H1 (cell line): ENCODE measurements at regions not wholly inside any gene's neighbourhood (a gene's known extent, or its start where the extent isn't known, plus 50 kb on each side); places are given as distances from the start of the nearest gene placed in this dataset.

Experiments used
- CTCF ChIA-PET: fragments of 300-600 bp; sonication (Branson Sonifier 250); formaldehyde crosslinking; loops from one replicate; lab custom pipeline; 2021; ENCODE audit not compliant: partially characterized antibody; lab: Charles Lee
- POLR2A ChIA-PET: fragments of 300-600 bp; sonication (Branson Sonifier 250); formaldehyde crosslinking; loops from one replicate; lab custom pipeline; 2021; ENCODE audit warnings: inconsistent platforms; ENCODE audit not compliant: partially characterized antibody; lab: Charles Lee
- DNase-seq, 2 experiments: peaks; one replicate each; pipeline versions ENCODE4 v3.0.0 to v3.0.0-alpha.2; 2010 to 2022; ENCODE audit warnings: low spot score in 2 of 2, low read depth in 1 of 2, mixed read lengths in 1 of 2
- FAIRE-seq: peaks from 2 replicates; lab custom pipeline; 2011; peaks lifted over from hg19 to GRCh38; lab: Jason Lieb, UNC
- H2AFZ ChIP-seq: 2 replicates; pipeline ENCODE4 v1.8.1; 2012; ENCODE audit warnings: low read length, inconsistent platforms
- H2AK5ac ChIP-seq: 2 replicates; pipeline ENCODE4 v1.6.1; 2013; ENCODE audit warnings: low read depth, low read length
- H2BK120ac ChIP-seq: replicated peaks from 2 replicates; pipeline ENCODE3; 2013; ENCODE audit warnings: low read depth, low read length, inconsistent platforms
- H2BK12ac ChIP-seq: 2 replicates; pipeline ENCODE4 v1.6.1; 2013; ENCODE audit warnings: low read depth, low read length
- H2BK15ac ChIP-seq: 2 replicates; pipeline ENCODE4 v1.6.1; 2013; ENCODE audit warnings: low read length
- H2BK20ac ChIP-seq: 2 replicates; pipeline ENCODE4 v1.6.1; 2013; ENCODE audit warnings: low read length
- H2BK5ac ChIP-seq: 2 replicates; pipeline ENCODE4 v1.6.1; 2013; ENCODE audit warnings: low read depth, low read length
- H3K14ac ChIP-seq: 2 replicates; pipeline ENCODE4 v1.6.1; 2013; ENCODE audit warnings: inconsistent platforms; ENCODE audit not compliant: insufficient read length
- H3K18ac ChIP-seq: 2 replicates; pipeline ENCODE4 v1.6.1; 2013; ENCODE audit warnings: low read length; ENCODE audit errors: extremely low read depth
- H3K23ac ChIP-seq: 2 replicates; pipeline ENCODE4 v1.6.1; 2013; ENCODE audit warnings: inconsistent platforms; ENCODE audit not compliant: insufficient read length
- H3K23me2 ChIP-seq: 2 replicates; pipeline ENCODE4 v1.6.1; 2013; ENCODE audit warnings: low read depth, low read length
- H3K27ac ChIP-seq: 2 replicates; pipeline ENCODE4 v1.6.1; 2011; ENCODE audit warnings: low read depth, low read length, inconsistent platforms
- H3K27me3 ChIP-seq, 4 experiments: replicated peaks in 1 of 4; 1 replicate in 1 of 4; 2 replicates in 3 of 4; pipeline versions ENCODE4 v1.6.1 to v1.8.1; 2011 to 2013; ENCODE audit warnings: low read length in 3 of 4, mild to moderate bottlenecking in 3 of 4, inconsistent platforms in 2 of 4, mixed read lengths in 2 of 4, moderate library complexity in 1 of 4; ENCODE audit not compliant: control insufficient read depth in 3 of 4, insufficient read depth in 3 of 4; ENCODE audit errors: extremely low read depth in 1 of 4
- H3K36me3 ChIP-seq, 4 experiments: 2 replicates each; pipeline versions ENCODE4 v1.6.1 to v1.8.1; 2011 to 2013; ENCODE audit warnings: mild to moderate bottlenecking in 4 of 4, low read length in 3 of 4, moderate library complexity in 2 of 4, control low read depth in 1 of 4, inconsistent platforms in 1 of 4; ENCODE audit not compliant: insufficient read depth in 4 of 4, control insufficient read depth in 2 of 4
- H3K4ac ChIP-seq: replicated peaks from 2 replicates; pipeline ENCODE3; 2013; ENCODE audit warnings: low read length, low read depth, mixed read lengths, inconsistent platforms; ENCODE audit not compliant: insufficient read length
- H3K4me1 ChIP-seq, 4 experiments: replicated peaks in 1 of 4; 1 replicate in 1 of 4; 2 replicates in 3 of 4; pipeline versions ENCODE4 v1.6.1 to v1.8.1; 2011 to 2013; ENCODE audit warnings: low read length in 3 of 4, inconsistent platforms in 2 of 4, mixed read lengths in 1 of 4; ENCODE audit not compliant: insufficient read depth in 4 of 4, control insufficient read depth in 3 of 4
- H3K4me2 ChIP-seq, 2 experiments: 2 replicates each; pipeline versions ENCODE4 v1.6.1 to v1.8.1; 2011 to 2013; ENCODE audit warnings: low read depth in 2 of 2, low read length in 2 of 2, control low read depth in 1 of 2, inconsistent platforms in 1 of 2, mild to moderate bottlenecking in 1 of 2; ENCODE audit not compliant: insufficient read depth in 1 of 2
- H3K4me3 ChIP-seq, 4 experiments: fragments of 200-600, 300-600 bp in 1 of 4; sonication (generic), shearing (Covaris generic), sonication (Bioruptor Twin) in 1 of 4; 2 replicates each; pipeline versions ENCODE4 v1.5.1 to v1.8.1; 2011 to 2016; ENCODE audit warnings: low read length in 4 of 4, low read depth in 3 of 4, control low read depth in 2 of 4, inconsistent platforms in 2 of 4, mild to moderate bottlenecking in 2 of 4, mixed read lengths in 1 of 4, moderate library complexity in 1 of 4; ENCODE audit not compliant: insufficient read depth in 2 of 4; ENCODE audit errors: extremely low read depth in 1 of 4
- H3K56ac ChIP-seq: replicated peaks from 2 replicates; pipeline ENCODE3; 2013; ENCODE audit warnings: low read depth, mild to moderate bottlenecking, mixed read lengths, low read length, inconsistent platforms; ENCODE audit not compliant: insufficient read length
- H3K79me1 ChIP-seq: 2 replicates; pipeline ENCODE4 v1.6.1; 2013; ENCODE audit warnings: low read depth, low read length, control low read depth
- H3K79me2 ChIP-seq, 2 experiments: 2 replicates each; pipeline versions ENCODE4 v1.6.1 to v1.8.1; 2012 to 2013; ENCODE audit warnings: low read length in 2 of 2, mild to moderate bottlenecking in 2 of 2, inconsistent platforms in 1 of 2; ENCODE audit not compliant: insufficient read depth in 2 of 2, control insufficient read depth in 1 of 2
- H3K9ac ChIP-seq, 4 experiments: replicated peaks in 1 of 4; 1 replicate in 1 of 4; 2 replicates in 3 of 4; pipeline versions ENCODE4 v1.6.1 to v1.8.1; 2011 to 2013; ENCODE audit warnings: low read depth in 3 of 4, low read length in 3 of 4, control low read depth in 2 of 4, mild to moderate bottlenecking in 2 of 4, moderate library complexity in 2 of 4, inconsistent platforms in 1 of 4; ENCODE audit errors: extremely low read depth in 1 of 4
- H3K9me3 ChIP-seq, 2 experiments: 2 replicates each; pipeline versions ENCODE4 v1.6.1 to v1.8.1; 2012 to 2013; ENCODE audit warnings: mild to moderate bottlenecking in 2 of 2, moderate library complexity in 2 of 2, control low read depth in 1 of 2, inconsistent platforms in 1 of 2, low read depth in 1 of 2, low read length in 1 of 2, mixed read lengths in 1 of 2; ENCODE audit not compliant: insufficient read depth in 2 of 2
- H4K20me1 ChIP-seq, 2 experiments: replicated peaks in 1 of 2; 2 replicates each; pipeline versions ENCODE3 to v1.8.1; 2011 to 2013; ENCODE audit warnings: inconsistent platforms in 2 of 2, low read length in 2 of 2, mild to moderate bottlenecking in 1 of 2; ENCODE audit not compliant: insufficient read depth in 2 of 2, control insufficient read depth in 1 of 2
- H4K5ac ChIP-seq: 2 replicates; pipeline ENCODE4 v1.6.1; 2013; ENCODE audit warnings: low read length, low read depth, mixed read lengths, inconsistent platforms; ENCODE audit not compliant: insufficient read length
- H4K8ac ChIP-seq: 2 replicates; pipeline ENCODE4 v1.8.0; 2013; ENCODE audit warnings: mild to moderate bottlenecking, moderate library complexity, low read length, inconsistent platforms; ENCODE audit not compliant: insufficient read depth; ENCODE audit errors: extremely low read depth
- H4K91ac ChIP-seq: replicated peaks from 2 replicates; pipeline ENCODE3; 2013; ENCODE audit warnings: low read length, mixed read lengths, inconsistent platforms; ENCODE audit not compliant: insufficient read length
- CREB1 ChIP-seq: IDR thresholded peaks from 2 replicates; pipeline ENCODE4 v1.6.1; 2012; ENCODE audit warnings: inconsistent platforms
- E2F6 ChIP-seq: IDR thresholded peaks from 2 replicates; pipeline ENCODE4 v1.6.1; 2012; ENCODE audit warnings: inconsistent platforms
- KDM1A ChIP-seq: fragments of 200-600, 300-600 bp; sonication (generic); IDR thresholded peaks from 2 replicates; pipeline ENCODE4 v1.7.1; 2016; ENCODE audit warnings: mild to moderate bottlenecking, low read length, borderline replicate concordance
- POU5F1 ChIP-seq: IDR thresholded peaks from 2 replicates; pipeline ENCODE4 v1.6.1; 2011; ENCODE audit warnings: low read depth, mild to moderate bottlenecking, low read length, moderate library complexity
- RBBP5 ChIP-seq: IDR thresholded peaks from 2 replicates; pipeline ENCODE4 v1.7.1; 2012; ENCODE audit warnings: low read depth, mild to moderate bottlenecking, inconsistent platforms, low read length, moderate library complexity, borderline replicate concordance
- TBP ChIP-seq: IDR thresholded peaks from 2 replicates; pipeline ENCODE4 v1.6.1; 2011; ENCODE audit warnings: low read depth, low read length, improper control_type of control experiment
- WGBS, 2 experiments: shearing (Covaris generic) in 1 of 2; methylation state at CpG; one replicate each; pipeline versions ENCODE4 v1.1.6 to v1.1.7; 2013 to 2015; ENCODE audit warnings: low lambda C conversion rate in 2 of 2, mixed read lengths in 2 of 2, inconsistent platforms in 1 of 2, low coverage in 1 of 2, missing lambda C conversion rate in 1 of 2; ENCODE audit not compliant: insufficient replicate concordance in 2 of 2, insufficient coverage in 1 of 2, insufficient read length in 1 of 2; ENCODE audit errors: extremely low coverage in 1 of 2, missing lambda C conversion rate in 1 of 2; 5-methylcytosine and 5-hydroxymethylcytosine counted together

- no peak overlapping the region for H4K5ac ChIP-seq
- no peak overlapping the region for H2AFZ ChIP-seq
- no peaks in the 10 kb centered on the region for H3K79me1 ChIP-seq
- peaks cover 7 to 9% of the 10 kb centered on the region in 2 experiments; a peak in 2 of 4 replicates for H3K9me3 ChIP-seq
- no peak for DNase-seq
- no peak overlapping the region for H4K91ac ChIP-seq
- H3K56ac ChIP-seq: no peak overlapping the region
- H2AK5ac ChIP-seq: no peak overlapping the region
- no peak overlapping the region for H3K4ac ChIP-seq
- H3K4me1 ChIP-seq: no peaks in the 10 kb centered on the region
- H3K36me3 ChIP-seq: no peaks in the 10 kb centered on the region
- H2BK120ac ChIP-seq: no peak overlapping the region
- no peak overlapping the region for H3K4me2 ChIP-seq
- no peaks in the 10 kb centered on the region for H3K23me2 ChIP-seq
- H3K27ac ChIP-seq: no peak overlapping the region
- no peak for TF ChIP-seq TBP
- TF ChIP-seq E2F6: no peak
- no peak for TF ChIP-seq POU5F1
- no peak for TF ChIP-seq CREB1
- no peak for TF ChIP-seq RBBP5
- TF ChIP-seq KDM1A: no peak
- no peak overlapping the region for H3K18ac ChIP-seq
- POLR2A ChIA-PET: no interaction called here
- no peak overlapping the region for H3K9ac ChIP-seq
- no peak overlapping the region for H3K14ac ChIP-seq
- CTCF ChIA-PET: no interaction called here
- no peak for FAIRE-seq
- 88% methylated on average over 5 of the region's 5 CpGs; no CpG with 5 or more reads in 1 of the 2 experiments for WGBS, 2 experiments
- H2BK15ac ChIP-seq: no peak overlapping the region
- no peak overlapping the region for H2BK20ac ChIP-seq
- no peak overlapping the region for H3K4me3 ChIP-seq
- H2BK5ac ChIP-seq: no peak overlapping the region
- H4K8ac ChIP-seq: no peak overlapping the region
- H2BK12ac ChIP-seq: no peak overlapping the region
- H3K79me2 ChIP-seq: no peaks in the 10 kb centered on the region
- H3K23ac ChIP-seq: no peak overlapping the region
- H4K20me1 ChIP-seq: no peaks in the 10 kb centered on the region
- H3K27me3 ChIP-seq: no peaks in the 10 kb centered on the region
Observed at GRCh38 chr20:55555075-55555650, 450.2 kb downstream of the CBLN4 start.
